Muscle of leg (tissue), 3 donors: ENCODE measurements at regions not wholly inside any gene's neighbourhood (a gene's known extent, or its start where the extent isn't known, plus 50 kb on each side); places are given as distances from the start of the nearest gene placed in this dataset.

Source experiments
- DNase-seq: peaks from one replicate; pipeline ENCODE4 v3.0.0; 2013
- H3K27ac ChIP-seq: one replicate; pipeline ENCODE4 v1.5.1; 2013; ENCODE audit warnings: mild to moderate bottlenecking, low read length, control low read depth
- H3K27me3 ChIP-seq: one replicate; pipeline ENCODE4 v1.6.1; 2013; ENCODE audit warnings: low read length; ENCODE audit not compliant: control insufficient read depth, insufficient read depth
- H3K36me3 ChIP-seq: one replicate; pipeline ENCODE4 v1.6.1; 2013; ENCODE audit warnings: low read length; ENCODE audit not compliant: control insufficient read depth, insufficient read depth
- H3K4me1 ChIP-seq: one replicate; pipeline ENCODE4 v1.6.1; 2013; ENCODE audit warnings: low read length; ENCODE audit not compliant: control insufficient read depth, insufficient read depth
- H3K4me3 ChIP-seq: one replicate; pipeline ENCODE4 v1.5.1; 2013; ENCODE audit warnings: low read length, control low read depth
- H3K9me3 ChIP-seq: replicated peaks from 2 replicates; pipeline ENCODE4 v1.6.1; 2013; ENCODE audit warnings: low read depth, low read length; ENCODE audit not compliant: control insufficient read depth
- WGBS: methylation state at CpG from one replicate; pipeline ENCODE4 v1.1.5; 2013; ENCODE audit warnings: missing lambda C conversion rate; ENCODE audit not compliant: insufficient coverage; 5-methylcytosine and 5-hydroxymethylcytosine counted together

- H3K4me3 ChIP-seq, result no peak overlapping the region
- H3K27me3 ChIP-seq, result no peaks in the 10 kb centered on the region
- no peaks in the 10 kb centered on the region for H3K4me1 ChIP-seq
- no peak for DNase-seq
- no peak overlapping the region for H3K27ac ChIP-seq
- WGBS, result 67% methylated on average over 1 of the region's 3 CpGs
- H3K36me3 ChIP-seq, result no peaks in the 10 kb centered on the region
- no peaks in the 10 kb centered on the region for H3K9me3 ChIP-seq
Observed at GRCh38 chr5:30041291-30041690, 1152.2 kb upstream of the CDH6 start.

GRCh38 chr5:30040488-30041118 lies 1152.9 kb upstream of the CDH6 start:
- WGBS, result 0% methylated on average over 2 of the region's 6 CpGs
- peak; percentile 65 for DNase-seq
- Histone ChIP-seq H3K36me3 (no peaks in the 10 kb centered on the region), H3K4me3 (no peak overlapping the region), H3K9me3 (no peaks in the 10 kb centered on the region), H3K27ac (no peak overlapping the region), H3K27me3 (no peaks in the 10 kb centered on the region), H3K4me1 (no peaks in the 10 kb centered on the region)

DNA sequence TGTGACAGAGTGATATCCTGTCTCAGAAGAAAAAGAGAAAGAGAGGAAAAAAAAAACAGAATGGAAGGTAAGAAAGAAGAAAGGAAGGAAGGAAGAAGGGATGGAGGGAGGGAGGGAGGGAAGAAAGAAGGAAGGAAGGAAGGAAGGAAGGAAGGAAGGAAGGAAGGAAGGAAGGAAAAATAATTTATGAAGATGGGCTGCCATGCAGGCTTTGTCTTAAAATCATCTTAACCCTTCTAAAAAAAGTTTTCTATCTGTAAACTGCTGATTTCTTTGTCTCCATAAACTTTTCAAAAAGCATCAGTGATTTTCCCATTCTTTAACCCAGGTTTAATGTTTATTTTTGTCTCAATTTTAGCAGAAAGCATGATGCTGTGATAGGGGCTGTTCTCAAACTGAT lies 1154.1 kb upstream of the CDH6 start:
- no peaks in the 10 kb centered on the region for H3K4me1 ChIP-seq
- no peak for DNase-seq
- no peak overlapping the region for H3K4me3 ChIP-seq
- no peaks in the 10 kb centered on the region for H3K36me3 ChIP-seq
- no peaks in the 10 kb centered on the region for H3K27me3 ChIP-seq
- no peak overlapping the region for H3K27ac ChIP-seq
- no peaks in the 10 kb centered on the region for H3K9me3 ChIP-seq

DNA sequence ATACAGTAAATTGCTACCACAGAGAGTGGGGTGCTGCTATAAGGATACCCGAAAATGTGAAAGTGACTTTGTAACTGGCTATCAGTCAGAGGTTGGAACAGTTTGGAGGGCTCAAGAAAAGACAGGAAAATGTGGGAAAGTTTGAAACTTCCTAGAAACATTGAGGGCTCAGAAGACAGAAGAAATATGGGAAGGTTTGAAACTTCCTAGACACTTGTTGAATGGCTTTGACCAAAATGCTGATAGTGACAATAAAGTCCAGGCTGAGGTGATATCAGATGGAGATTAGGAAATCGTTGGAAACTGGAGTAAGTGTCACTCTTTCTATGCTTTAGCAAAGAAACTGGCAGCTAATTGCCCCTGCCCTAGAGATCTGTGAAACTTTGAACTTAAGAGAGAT lies 1158.6 kb upstream of the CDH6 start:
- Histone ChIP-seq H3K4me1 (no peaks in the 10 kb centered on the region), H3K4me3 (no peak overlapping the region)
- 78% methylated on average over 1 of the region's 2 CpGs for WGBS

DNA sequence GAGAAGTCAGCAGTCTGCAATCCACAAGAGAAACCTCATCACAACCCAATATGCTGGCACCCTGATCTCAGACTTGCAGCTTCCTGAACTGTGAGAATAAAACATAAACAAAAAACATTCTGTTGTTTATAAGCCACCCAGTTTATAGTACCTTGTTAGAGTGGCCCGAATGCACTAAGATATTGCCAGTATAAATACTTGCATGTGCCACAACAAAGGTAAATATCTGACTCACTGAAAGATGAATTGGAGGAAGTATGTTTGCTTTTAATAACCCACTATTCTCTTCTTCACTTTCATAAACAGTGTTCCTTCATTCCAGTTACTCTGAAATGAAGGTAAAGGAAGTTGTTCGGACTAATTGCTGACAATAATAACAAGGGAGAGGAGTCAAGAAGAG lies 1163.4 kb upstream of the CDH6 start:
- no peak overlapping the region for H3K27ac ChIP-seq
- H3K4me1 ChIP-seq, result no peaks in the 10 kb centered on the region
- WGBS, result no CpG with 5 or more reads among the region's 2 CpGs
- no peak overlapping the region for H3K4me3 ChIP-seq
- no peaks in the 10 kb centered on the region for H3K36me3 ChIP-seq
- H3K9me3 ChIP-seq, result no peaks in the 10 kb centered on the region
- DNase-seq, result no peak
- no peaks in the 10 kb centered on the region for H3K27me3 ChIP-seq

More for the DNA sequence above, 1158.6 kb upstream of the CDH6 start:
- Histone ChIP-seq H3K9me3 (no peaks in the 10 kb centered on the region), H3K27ac (no peak overlapping the region), H3K27me3 (no peaks in the 10 kb centered on the region), H3K36me3 (no peaks in the 10 kb centered on the region)
- no peak for DNase-seq

GRCh38 chr5:30001826-30002225 lies 1191.7 kb upstream of the CDH6 start:
- no peaks in the 10 kb centered on the region for H3K9me3 ChIP-seq
- no peaks in the 10 kb centered on the region for H3K36me3 ChIP-seq
- H3K4me3 ChIP-seq, result no peak overlapping the region
- H3K27ac ChIP-seq, result no peak overlapping the region
- no peak for DNase-seq
- no peaks in the 10 kb centered on the region for H3K4me1 ChIP-seq
- no CpG with 5 or more reads among the region's 2 CpGs for WGBS
- no peaks in the 10 kb centered on the region for H3K27me3 ChIP-seq

DNA sequence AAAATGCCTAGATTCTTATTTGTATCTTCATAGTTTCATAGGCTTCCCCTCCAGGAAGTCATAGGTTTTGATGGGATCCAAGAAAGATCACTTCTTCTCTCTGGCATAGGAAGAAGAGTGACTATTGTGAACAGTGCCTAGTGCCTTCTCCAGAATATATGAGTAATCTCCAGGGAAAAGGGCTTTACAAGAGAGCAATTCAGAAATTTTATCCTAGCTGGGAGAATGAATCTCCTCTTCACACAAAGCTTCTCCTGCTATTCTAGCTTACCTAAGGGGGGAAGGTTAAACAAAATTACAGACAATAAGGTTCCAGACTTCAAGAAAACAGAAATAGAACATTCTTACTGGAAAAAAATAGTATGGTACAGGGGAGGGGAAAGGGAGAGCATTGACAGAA lies 1193.3 kb upstream of the CDH6 start:
- H3K27me3 ChIP-seq, result no peaks in the 10 kb centered on the region
- H3K4me3 ChIP-seq, result no peak overlapping the region
- no peak overlapping the region for H3K27ac ChIP-seq
- no peaks in the 10 kb centered on the region for H3K9me3 ChIP-seq
- no peaks in the 10 kb centered on the region for H3K36me3 ChIP-seq
- no peak for DNase-seq
- H3K4me1 ChIP-seq, result no peaks in the 10 kb centered on the region

DNA sequence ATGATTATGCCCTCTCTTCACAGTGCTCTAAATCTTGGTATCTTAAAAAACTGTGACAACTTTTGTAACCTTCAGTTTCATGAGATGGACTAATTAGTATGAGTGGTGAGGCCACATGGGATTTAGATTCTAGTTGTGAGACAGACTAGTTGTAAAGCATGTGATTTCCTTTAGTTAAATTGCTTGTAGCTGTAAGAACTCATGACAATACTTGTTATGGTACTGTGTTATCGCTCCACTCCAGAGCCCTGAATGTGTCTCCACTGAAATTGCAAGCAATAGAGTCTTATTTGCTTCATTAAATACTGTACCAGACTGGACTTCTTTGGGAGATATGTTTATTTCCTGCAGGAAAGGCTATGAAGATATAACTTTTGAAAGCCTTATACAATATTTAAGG lies 1198.3 kb upstream of the CDH6 start:
- no peak for DNase-seq
- Histone ChIP-seq H3K27ac (no peak overlapping the region), H3K36me3 (no peaks in the 10 kb centered on the region), H3K9me3 (no peaks in the 10 kb centered on the region), H3K27me3 (no peaks in the 10 kb centered on the region), H3K4me3 (no peak overlapping the region), H3K4me1 (no peaks in the 10 kb centered on the region)
- WGBS, result no CpG with 5 or more reads among the region's 1 CpG

- no peak overlapping the region for H3K4me3 ChIP-seq
- no peak for DNase-seq
- no CpG with 5 or more reads among the region's 3 CpGs for WGBS
- H3K4me1 ChIP-seq, result no peaks in the 10 kb centered on the region
- H3K27ac ChIP-seq, result no peak overlapping the region
- H3K36me3 ChIP-seq, result no peaks in the 10 kb centered on the region
- H3K27me3 ChIP-seq, result no peaks in the 10 kb centered on the region
- H3K9me3 ChIP-seq, result no peaks in the 10 kb centered on the region
Observed at GRCh38 chr5:29994519-29994918, 1199.0 kb upstream of the CDH6 start.

GRCh38 chr5:29993286-29993685 lies 1200.2 kb upstream of the CDH6 start:
- no peaks in the 10 kb centered on the region for H3K36me3 ChIP-seq
- DNase-seq, result no peak
- WGBS, result 88% methylated on average over 2 of the region's 3 CpGs

DNA sequence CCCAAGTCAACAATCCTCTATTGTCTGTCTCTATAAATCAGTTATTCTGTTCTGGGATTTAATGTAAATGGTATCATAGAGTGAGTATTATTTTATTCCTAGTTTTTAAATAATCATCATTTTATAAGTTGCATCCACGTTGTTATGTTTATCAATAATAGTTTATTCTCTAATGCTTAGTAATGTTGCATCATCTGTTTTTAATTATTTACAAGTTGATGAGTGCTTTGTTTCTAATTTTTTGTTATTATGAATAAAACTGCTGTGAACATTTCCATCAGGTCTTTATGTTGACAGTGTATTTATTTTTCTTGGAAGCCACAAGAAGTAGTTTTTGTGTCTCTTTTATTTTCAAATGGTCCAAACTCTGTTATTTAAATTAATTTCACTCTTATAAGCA lies 1201.2 kb upstream of the CDH6 start:
- WGBS, result no CpG with 5 or more reads among the region's 1 CpG
- Histone ChIP-seq H3K36me3 (no peaks in the 10 kb centered on the region), H3K27me3 (no peaks in the 10 kb centered on the region), H3K4me1 (no peaks in the 10 kb centered on the region), H3K9me3 (no peaks in the 10 kb centered on the region), H3K27ac (no peak overlapping the region), H3K4me3 (no peak overlapping the region)
- DNase-seq, result no peak

More at GRCh38 chr5:29993286-29993685, 1200.2 kb upstream of the CDH6 start:
- H3K4me3 ChIP-seq, result no peak overlapping the region
- H3K27ac ChIP-seq, result no peak overlapping the region
- H3K27me3 ChIP-seq, result no peaks in the 10 kb centered on the region
- H3K4me1 ChIP-seq, result no peaks in the 10 kb centered on the region
- no peaks in the 10 kb centered on the region for H3K9me3 ChIP-seq
